Choroid plexus epithelial cell (primary cell): ENCODE measurements at regions not wholly inside any gene's neighbourhood (a gene's known extent, or its start where the extent isn't known, plus 50 kb on each side); places are given as distances from the start of the nearest gene placed in this dataset.
"Not testable (repeated sequence)": the region's sequence is repeated elsewhere in the genome, so short reads cannot be mapped to it uniquely, and the experiment has no call there.

Experiments
- DNase-seq: peaks from one replicate; pipeline ENCODE4 v3.0.0-alpha.2; 2010; ENCODE audit warnings: low read depth
- H3K4me3 ChIP-seq: 2 replicates; pipeline ENCODE4 v1.5.1; 2011; ENCODE audit warnings: low read depth, mild to moderate bottlenecking, control low read depth, low read length, moderate library complexity
- TF ChIP-seq, protein P1 (sequence below): conservative IDR thresholded peaks from 2 replicates; pipeline ENCODE4 v1.5.1; 2011; ENCODE audit warnings: low read depth, mild to moderate bottlenecking, control low read depth, inconsistent platforms, low read length, moderate library complexity

DNA sequence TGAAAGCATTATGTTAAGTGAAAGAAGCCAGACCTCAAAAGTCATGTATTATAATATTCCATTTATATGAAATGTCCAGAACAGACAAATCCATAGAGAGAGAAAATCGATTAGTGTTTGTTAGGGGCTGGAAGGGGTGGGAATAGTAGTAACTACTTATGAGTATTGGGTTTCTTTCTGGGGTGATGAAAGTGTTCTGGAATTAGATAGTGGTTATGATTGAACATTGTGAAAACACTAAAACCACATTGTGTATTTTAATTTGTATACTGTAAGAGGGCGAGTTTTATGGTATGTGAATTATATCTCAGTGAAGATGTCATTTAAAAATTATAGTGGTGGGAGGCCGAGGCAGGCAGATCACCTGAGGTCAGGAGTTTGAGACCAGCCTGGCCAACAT, 52.0 kb upstream of the KIF13A start:
- DNase-seq, result no peak
- H3K4me3 ChIP-seq, result no peak overlapping the region
- TF ChIP-seq, protein P1, sequence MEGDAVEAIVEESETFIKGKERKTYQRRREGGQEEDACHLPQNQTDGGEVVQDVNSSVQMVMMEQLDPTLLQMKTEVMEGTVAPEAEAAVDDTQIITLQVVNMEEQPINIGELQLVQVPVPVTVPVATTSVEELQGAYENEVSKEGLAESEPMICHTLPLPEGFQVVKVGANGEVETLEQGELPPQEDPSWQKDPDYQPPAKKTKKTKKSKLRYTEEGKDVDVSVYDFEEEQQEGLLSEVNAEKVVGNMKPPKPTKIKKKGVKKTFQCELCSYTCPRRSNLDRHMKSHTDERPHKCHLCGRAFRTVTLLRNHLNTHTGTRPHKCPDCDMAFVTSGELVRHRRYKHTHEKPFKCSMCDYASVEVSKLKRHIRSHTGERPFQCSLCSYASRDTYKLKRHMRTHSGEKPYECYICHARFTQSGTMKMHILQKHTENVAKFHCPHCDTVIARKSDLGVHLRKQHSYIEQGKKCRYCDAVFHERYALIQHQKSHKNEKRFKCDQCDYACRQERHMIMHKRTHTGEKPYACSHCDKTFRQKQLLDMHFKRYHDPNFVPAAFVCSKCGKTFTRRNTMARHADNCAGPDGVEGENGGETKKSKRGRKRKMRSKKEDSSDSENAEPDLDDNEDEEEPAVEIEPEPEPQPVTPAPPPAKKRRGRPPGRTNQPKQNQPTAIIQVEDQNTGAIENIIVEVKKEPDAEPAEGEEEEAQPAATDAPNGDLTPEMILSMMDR, result no peak

DNA sequence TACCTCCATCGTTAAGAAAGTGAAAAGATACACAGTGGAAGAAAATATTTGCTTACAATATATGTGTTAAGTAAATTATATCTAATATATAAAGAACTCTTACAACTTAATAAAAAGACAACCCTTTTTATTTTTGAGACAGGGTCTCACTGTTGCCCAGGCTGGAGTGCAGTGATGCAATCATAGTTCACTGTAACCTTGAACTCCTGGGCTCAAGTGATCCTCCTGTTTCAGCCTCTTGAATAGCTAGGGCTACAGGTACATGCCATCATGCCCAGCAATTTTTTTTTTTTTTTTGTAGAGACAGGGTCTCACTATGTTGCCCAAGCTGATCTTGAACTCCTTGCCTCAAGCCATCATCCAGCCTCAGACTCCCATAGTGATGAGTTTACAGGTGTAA, 50.8 kb upstream of the KIF13A start:
- not testable (repeated sequence) for DNase-seq, H3K4me3 ChIP-seq
